ENCODE measurements at regions not wholly inside any gene's neighbourhood (a gene's known extent, or its start where the extent isn't known, plus 50 kb on each side); places are given as distances from the start of the nearest gene placed in this dataset.
A peak's percentile ranks its signal among the peaks of the same experiment; 100 is the strongest.
"Not testable (repeated sequence)": the region's sequence is repeated elsewhere in the genome, so short reads cannot be mapped to it uniquely, and the experiment has no call there.

GRCh38 chr16:29148867-29149272 lies 164.0 kb downstream of the LAT start (continued):
- TF ChIP-seq ZFHX2 (tag by site-specific recombination; conservative IDR thresholded peaks at IDR 0.05) (no peak), ZNF174 (tag by site-specific recombination; IDR thresholded peaks at IDR 0.05) (no peak), ZNF350 (tag by site-specific recombination; IDR thresholded peaks at IDR 0.05) (no peak), ZNF132 (tag by site-specific recombination; IDR thresholded peaks at IDR 0.05; ENCODE audit: borderline replicate concordance) (no peak)

- H3K36me3 ChIP-seq (ENCODE audit: control insufficient read depth in 2 of 2, insufficient read depth in 1 of 2, low read length in 2 of 2), result no peaks in the 10 kb centered on the region
- no peak overlapping the region for H3K27ac ChIP-seq (ENCODE audit: extremely low read depth, low read depth, low read length)
- H3K9me3 ChIP-seq (ENCODE audit: control insufficient read depth, insufficient read depth, low read depth, low read length), result no peaks in the 10 kb centered on the region
- TF ChIP-seq ZNF623 (tag by site-specific recombination; IDR thresholded peaks at IDR 0.05) (no peak), ZBTB49 (tag by site-specific recombination; IDR thresholded peaks at IDR 0.05; ENCODE audit: low read depth) (no peak), ZNF174 (tag by site-specific recombination; IDR thresholded peaks at IDR 0.05) (no peak), PRDM6 (tag by site-specific recombination; IDR thresholded peaks at IDR 0.05) (no peak), KLF10 (tag by site-specific recombination; IDR thresholded peaks at IDR 0.05) (no peak), ZSCAN23 (tag by site-specific recombination; IDR thresholded peaks at IDR 0.05) (no peak), PRDM10 (tag by site-specific recombination; IDR thresholded peaks at IDR 0.05) (no peak)
- H3K4me1 ChIP-seq (ENCODE audit: control insufficient read depth, insufficient read depth, low read length), result no peaks in the 10 kb centered on the region
- H3K4me3 ChIP-seq (ENCODE audit: low read depth, low read length), result no peak overlapping the region
- CTCF ChIA-PET, result no interaction called here
- POLR2A ChIA-PET, result no interaction called here
These were observed 163.4 kb downstream of the LAT start for GRCh38 chr16:29148131-29148691.

- H3K4me1 ChIP-seq (ENCODE audit: control insufficient read depth, insufficient read depth, low read length); CTCF ChIA-PET; POLR2A ChIA-PET: not testable (repeated sequence)
These were observed 162.9 kb downstream of the LAT start for GRCh38 chr16:29147710-29148109.

GRCh38 chr16:29146808-29147643 lies 162.2 kb downstream of the LAT start:
- POLR2A ChIA-PET; H3K36me3 ChIP-seq (ENCODE audit: control insufficient read depth in 2 of 2, insufficient read depth in 1 of 2, low read length in 2 of 2); H3K4me1 ChIP-seq (ENCODE audit: control insufficient read depth, insufficient read depth, low read length); H3K9me3 ChIP-seq (ENCODE audit: control insufficient read depth, insufficient read depth, low read depth, low read length); CTCF ChIA-PET; H3K4me3 ChIP-seq (ENCODE audit: low read depth, low read length); H3K27ac ChIP-seq (ENCODE audit: extremely low read depth, low read depth, low read length): not testable (repeated sequence)

More at GRCh38 chr16:29147710-29148109, 162.9 kb downstream of the LAT start:
- H3K36me3 ChIP-seq (ENCODE audit: control insufficient read depth in 2 of 2, insufficient read depth in 1 of 2, low read length in 2 of 2); H3K27ac ChIP-seq (ENCODE audit: extremely low read depth, low read depth, low read length); H3K4me3 ChIP-seq (ENCODE audit: low read depth, low read length); H3K9me3 ChIP-seq (ENCODE audit: control insufficient read depth, insufficient read depth, low read depth, low read length): not testable (repeated sequence)
- 0 out of 2 replicates have a peak, but pooled peaks have one; percentile 7 for TF ChIP-seq ZFHX2 (tag by site-specific recombination; conservative IDR thresholded peaks at IDR 0.05)
- 0 out of 2 replicates have a peak, but pooled peaks have one; percentile 27 for TF ChIP-seq EGR2 (tag by site-specific recombination; IDR thresholded peaks at IDR 0.05; ENCODE audit: low read depth)
